ENCODE measurements at regions not wholly inside any gene's neighbourhood (a gene's known extent, or its start where the extent isn't known, plus 50 kb on each side); places are given as distances from the start of the nearest gene placed in this dataset.

- TF ChIP-seq, protein P1, sequence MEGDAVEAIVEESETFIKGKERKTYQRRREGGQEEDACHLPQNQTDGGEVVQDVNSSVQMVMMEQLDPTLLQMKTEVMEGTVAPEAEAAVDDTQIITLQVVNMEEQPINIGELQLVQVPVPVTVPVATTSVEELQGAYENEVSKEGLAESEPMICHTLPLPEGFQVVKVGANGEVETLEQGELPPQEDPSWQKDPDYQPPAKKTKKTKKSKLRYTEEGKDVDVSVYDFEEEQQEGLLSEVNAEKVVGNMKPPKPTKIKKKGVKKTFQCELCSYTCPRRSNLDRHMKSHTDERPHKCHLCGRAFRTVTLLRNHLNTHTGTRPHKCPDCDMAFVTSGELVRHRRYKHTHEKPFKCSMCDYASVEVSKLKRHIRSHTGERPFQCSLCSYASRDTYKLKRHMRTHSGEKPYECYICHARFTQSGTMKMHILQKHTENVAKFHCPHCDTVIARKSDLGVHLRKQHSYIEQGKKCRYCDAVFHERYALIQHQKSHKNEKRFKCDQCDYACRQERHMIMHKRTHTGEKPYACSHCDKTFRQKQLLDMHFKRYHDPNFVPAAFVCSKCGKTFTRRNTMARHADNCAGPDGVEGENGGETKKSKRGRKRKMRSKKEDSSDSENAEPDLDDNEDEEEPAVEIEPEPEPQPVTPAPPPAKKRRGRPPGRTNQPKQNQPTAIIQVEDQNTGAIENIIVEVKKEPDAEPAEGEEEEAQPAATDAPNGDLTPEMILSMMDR (IDR thresholded peaks at IDR 0.05; ENCODE audit: insufficient read depth, low read depth, low read length) = no peak
- no peak for DNase-seq (ENCODE audit: low read depth)
- H3K4me3 ChIP-seq (ENCODE audit: low read depth, low read length) = no peak overlapping the region
Observed at GRCh38 chr16:55225972-55226542, 97.9 kb upstream of the IRX6 start.

GRCh38 chr16:55232822-55233221 lies 91.2 kb upstream of the IRX6 start:
- TF ChIP-seq, protein P1 (IDR thresholded peaks at IDR 0.05; ENCODE audit: insufficient read depth, low read depth, low read length) = no peak
- no peak overlapping the region for H3K4me3 ChIP-seq (ENCODE audit: low read depth, low read length)
- DNase-seq (ENCODE audit: low read depth) = no peak

DNA sequence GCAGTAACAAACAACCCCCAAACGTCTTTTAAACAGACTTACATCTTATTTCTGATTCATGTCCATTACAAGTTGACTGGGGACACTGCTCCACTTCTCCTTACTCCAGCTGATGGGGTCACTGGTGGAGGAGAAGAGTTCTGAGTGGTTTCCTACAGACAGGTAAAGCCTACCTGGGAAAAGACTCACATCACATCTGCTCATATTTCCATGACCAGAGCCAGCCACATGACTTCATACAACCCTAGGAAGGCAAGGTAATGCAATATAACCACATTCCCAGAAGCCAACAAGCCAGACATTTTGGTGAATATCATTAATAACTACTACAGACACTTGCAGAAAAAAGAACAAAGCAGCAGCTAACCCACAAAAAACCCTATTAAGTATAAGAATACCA lies 90.5 kb upstream of the IRX6 start:
- no peak overlapping the region for H3K4me3 ChIP-seq (ENCODE audit: low read depth, low read length)
- no peak for DNase-seq (ENCODE audit: low read depth)
- TF ChIP-seq, protein P1 (IDR thresholded peaks at IDR 0.05; ENCODE audit: insufficient read depth, low read depth, low read length) = no peak

GRCh38 chr16:55236655-55237054 lies 87.3 kb upstream of the IRX6 start:
- TF ChIP-seq, protein P1 (IDR thresholded peaks at IDR 0.05; ENCODE audit: insufficient read depth, low read depth, low read length) = no peak
- DNase-seq (ENCODE audit: low read depth) = no peak

GRCh38 chr16:55239723-55240122 lies 84.3 kb upstream of the IRX6 start:
- H3K4me3 ChIP-seq (ENCODE audit: low read depth, low read length) = no peak overlapping the region
- no peak for DNase-seq (ENCODE audit: low read depth)
- TF ChIP-seq, protein P1 (IDR thresholded peaks at IDR 0.05; ENCODE audit: insufficient read depth, low read depth, low read length) = no peak

More at GRCh38 chr16:55236655-55237054, 87.3 kb upstream of the IRX6 start:
- H3K4me3 ChIP-seq (ENCODE audit: low read depth, low read length) = no peak overlapping the region

GRCh38 chr16:55240888-55241287 lies 83.1 kb upstream of the IRX6 start:
- TF ChIP-seq, protein P1 (IDR thresholded peaks at IDR 0.05; ENCODE audit: insufficient read depth, low read depth, low read length) = no peak
- DNase-seq (ENCODE audit: low read depth) = no peak
- no peak overlapping the region for H3K4me3 ChIP-seq (ENCODE audit: low read depth, low read length)

GRCh38 chr16:55242667-55243066 lies 81.3 kb upstream of the IRX6 start:
- H3K4me3 ChIP-seq (ENCODE audit: low read depth, low read length) = no peak overlapping the region
- TF ChIP-seq, protein P1 (IDR thresholded peaks at IDR 0.05; ENCODE audit: insufficient read depth, low read depth, low read length) = no peak
- DNase-seq (ENCODE audit: low read depth) = no peak

All from fibroblast of villous mesenchyme (primary cell).